ENCODE measurements at regions not wholly inside any gene's neighbourhood (a gene's known extent, or its start where the extent isn't known, plus 50 kb on each side); places are given as distances from the start of the nearest gene placed in this dataset.
A peak's percentile ranks its signal among the peaks of the same experiment; 100 is the strongest.

GRCh38 chr5:98102936-98103335, 670.5 kb upstream of the RGMB start:
- Histone ChIP-seq H2AFZ (ENCODE audit: low read length) (peak overlapping the region; percentile 13), H3K27ac (ENCODE audit: low read depth, low read length) (no peak overlapping the region), H3K9me3 (ENCODE audit: low read depth, low read length) (no peaks in the 10 kb centered on the region), H3K4me2 (ENCODE audit: insufficient read depth, low read length) (no peak overlapping the region), H3K4me1 (ENCODE audit: insufficient read depth, low read length) (peaks cover 27% of the 10 kb centered on the region), H3K36me3 (ENCODE audit: insufficient read depth, low read length) (no peaks in the 10 kb centered on the region), H4K20me1 (ENCODE audit: insufficient read depth, low read length) (no peaks in the 10 kb centered on the region), H3K4me3 (ENCODE audit: insufficient read depth, low read length) (no peak overlapping the region), H3K79me2 (ENCODE audit: insufficient read depth, low read length) (no peaks in the 10 kb centered on the region), H3K27me3 (ENCODE audit: insufficient read depth, low read length) (no peaks in the 10 kb centered on the region)
- DNase-seq (ENCODE audit: insufficient read length, low spot score, missing footprints) = no peak
- no peak for TF ChIP-seq CTCF (IDR thresholded peaks at IDR 0.05; ENCODE audit: extremely low read depth, low read depth, low read length)

GRCh38 chr5:98103807-98104206, 669.7 kb upstream of the RGMB start:
- H3K27me3 ChIP-seq (ENCODE audit: insufficient read depth, low read length) = no peaks in the 10 kb centered on the region
- no peaks in the 10 kb centered on the region for H3K79me2 ChIP-seq (ENCODE audit: insufficient read depth, low read length)

GRCh38 chr5:98104454-98105188, 668.8 kb upstream of the RGMB start:
- no peak overlapping the region for H3K4me3 ChIP-seq (ENCODE audit: insufficient read depth, low read length)
- no peaks in the 10 kb centered on the region for H3K79me2 ChIP-seq (ENCODE audit: insufficient read depth, low read length)
- H4K20me1 ChIP-seq (ENCODE audit: insufficient read depth, low read length) = no peaks in the 10 kb centered on the region
- no peak overlapping the region for H3K4me2 ChIP-seq (ENCODE audit: insufficient read depth, low read length)
- no peaks in the 10 kb centered on the region for H3K27me3 ChIP-seq (ENCODE audit: insufficient read depth, low read length)
- H3K36me3 ChIP-seq (ENCODE audit: insufficient read depth, low read length) = no peaks in the 10 kb centered on the region
- DNase-seq (ENCODE audit: insufficient read length, low spot score, missing footprints) = no peak
- no peaks in the 10 kb centered on the region for H3K9me3 ChIP-seq (ENCODE audit: low read depth, low read length)
- H2AFZ ChIP-seq (ENCODE audit: low read length) = peak overlapping the region; percentile 21
- no peak for TF ChIP-seq CTCF (IDR thresholded peaks at IDR 0.05; ENCODE audit: extremely low read depth, low read depth, low read length)
- H3K4me1 ChIP-seq (ENCODE audit: insufficient read depth, low read length) = peaks cover 44% of the 10 kb centered on the region
- H3K27ac ChIP-seq (ENCODE audit: low read depth, low read length) = peak overlapping the region; percentile 99

More at GRCh38 chr5:98103807-98104206, 669.7 kb upstream of the RGMB start:
- H3K4me1 ChIP-seq (ENCODE audit: insufficient read depth, low read length) = peaks cover 36% of the 10 kb centered on the region
- no peak for DNase-seq (ENCODE audit: insufficient read length, low spot score, missing footprints)
- H2AFZ ChIP-seq (ENCODE audit: low read length) = no peak overlapping the region
- no peak overlapping the region for H3K27ac ChIP-seq (ENCODE audit: low read depth, low read length)
- no peaks in the 10 kb centered on the region for H3K9me3 ChIP-seq (ENCODE audit: low read depth, low read length)
- no peaks in the 10 kb centered on the region for H4K20me1 ChIP-seq (ENCODE audit: insufficient read depth, low read length)
- H3K36me3 ChIP-seq (ENCODE audit: insufficient read depth, low read length) = no peaks in the 10 kb centered on the region
- no peak overlapping the region for H3K4me3 ChIP-seq (ENCODE audit: insufficient read depth, low read length)
- no peak overlapping the region for H3K4me2 ChIP-seq (ENCODE audit: insufficient read depth, low read length)
- no peak for TF ChIP-seq CTCF (IDR thresholded peaks at IDR 0.05; ENCODE audit: extremely low read depth, low read depth, low read length)

GRCh38 chr5:98105681-98106080, 667.8 kb upstream of the RGMB start:
- Histone ChIP-seq H2AFZ (ENCODE audit: low read length) (peak overlapping the region; percentile 80), H3K4me3 (ENCODE audit: insufficient read depth, low read length) (peak overlapping the region; percentile 6), H3K27ac (ENCODE audit: low read depth, low read length) (peak overlapping the region; percentile 99), H3K27me3 (ENCODE audit: insufficient read depth, low read length) (no peaks in the 10 kb centered on the region), H3K9me3 (ENCODE audit: low read depth, low read length) (no peaks in the 10 kb centered on the region), H3K4me2 (ENCODE audit: insufficient read depth, low read length) (peak overlapping the region; percentile 47), H3K4me1 (ENCODE audit: insufficient read depth, low read length) (peaks cover 55% of the 10 kb centered on the region), H3K79me2 (ENCODE audit: insufficient read depth, low read length) (no peaks in the 10 kb centered on the region), H4K20me1 (ENCODE audit: insufficient read depth, low read length) (no peaks in the 10 kb centered on the region), H3K36me3 (ENCODE audit: insufficient read depth, low read length) (no peaks in the 10 kb centered on the region)
- no peak for TF ChIP-seq CTCF (IDR thresholded peaks at IDR 0.05; ENCODE audit: extremely low read depth, low read depth, low read length)
- DNase-seq (ENCODE audit: insufficient read length, low spot score, missing footprints) = no peak

Measured in osteoblast (primary cell).